ENCODE measurements at regions not wholly inside any gene's neighbourhood (a gene's known extent, or its start where the extent isn't known, plus 50 kb on each side); places are given as distances from the start of the nearest gene placed in this dataset.
"Not testable (repeated sequence)": the region's sequence is repeated elsewhere in the genome, so short reads cannot be mapped to it uniquely, and the experiment has no call there.

GRCh38 chr1:146386851-146387749 is 158.3 kb upstream of the NOTCH2NLA start:
- TF ChIP-seq POLR2A (IDR thresholded peaks at IDR 0.05): peak in 1 of 2 donors; percentile 65
- DNase-seq (ENCODE audit: low spot score in 2 of 2): peak; percentile 25 to 93
- intact Hi-C loops (cut with DNase I; ENCODE audit: low total_unique reads): not testable (repeated sequence)
- peak overlapping the region; percentile 36 for H3K4me3 ChIP-seq (ENCODE audit: low read depth, poor library complexity, severe bottlenecking)
- 1% methylated on average over 19 to 31 of the region's 39 CpGs for WGBS, 2 donors

DNA sequence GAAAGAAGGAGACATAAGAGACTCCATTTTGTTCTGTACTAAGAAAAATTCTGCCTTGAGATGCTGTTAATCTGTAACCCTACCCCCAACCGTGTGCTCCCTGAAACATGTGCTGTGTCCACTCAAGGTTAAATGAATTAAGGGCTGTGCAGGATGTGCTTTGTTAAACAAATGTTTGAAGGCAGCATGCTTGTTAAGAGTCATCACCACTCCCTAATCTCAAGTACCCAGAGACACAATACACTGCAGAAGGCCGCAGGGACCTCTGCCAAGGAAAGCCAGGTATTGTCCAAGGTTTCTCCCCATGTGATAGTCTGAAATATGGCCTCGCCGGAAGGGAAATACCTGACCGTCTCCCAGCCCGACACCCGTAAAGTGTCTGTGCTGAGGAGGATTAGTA is 152.4 kb upstream of the NOTCH2NLA start:
- H3K4me3 ChIP-seq (ENCODE audit: low read depth, poor library complexity, severe bottlenecking); intact Hi-C loops (cut with DNase I; ENCODE audit: low total_unique reads); DNase-seq (ENCODE audit: low spot score in 2 of 2): not testable (repeated sequence)
- 50 to 63% methylated on average over 2 of the region's 7 CpGs for WGBS, 2 donors

- H3K4me3 ChIP-seq (ENCODE audit: low read depth, poor library complexity, severe bottlenecking); intact Hi-C loops (cut with DNase I; ENCODE audit: low total_unique reads): not testable (repeated sequence)
- WGBS, 2 donors: 0 to 1% methylated on average over 32 to 37 of the region's 42 CpGs
- DNase-seq (ENCODE audit: low spot score in 2 of 2): peak; percentile 71 to 93
Observed at GRCh38 chr1:146376708-146377496, 148.1 kb upstream of the NOTCH2NLA start.

GRCh38 chr1:146376309-146376707 is 147.5 kb upstream of the NOTCH2NLA start:
- H3K4me3 ChIP-seq (ENCODE audit: low read depth, poor library complexity, severe bottlenecking); intact Hi-C loops (cut with DNase I; ENCODE audit: low total_unique reads): not testable (repeated sequence)
- WGBS, 2 donors: 0 to 1% methylated on average over 21 to 24 of the region's 27 CpGs
- DNase-seq (ENCODE audit: low spot score in 2 of 2): peak; percentile 89 to 97

DNA sequence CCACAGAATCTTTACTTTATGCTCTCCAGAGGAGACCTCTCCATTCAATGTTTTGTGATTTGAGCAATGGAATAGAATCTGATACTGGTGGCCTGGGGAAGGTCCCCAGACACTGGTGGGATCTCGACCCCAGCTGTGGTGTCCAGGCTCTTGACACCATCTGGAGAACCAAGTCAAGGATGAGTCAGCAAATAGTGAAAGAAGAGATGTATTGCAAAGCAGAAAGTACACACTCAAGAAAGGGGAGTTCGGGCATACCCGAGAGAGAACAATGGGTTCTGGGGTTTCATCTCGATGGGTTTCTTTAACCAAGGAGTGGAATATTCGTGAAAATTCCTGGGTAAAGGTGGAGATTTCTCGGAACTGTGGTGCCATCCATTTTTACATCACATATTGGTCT is 146.3 kb upstream of the NOTCH2NLA start:
- WGBS, 2 donors: 93 to 95% methylated on average over 6 of the region's 6 CpGs
- DNase-seq (ENCODE audit: low spot score in 2 of 2); H3K4me3 ChIP-seq (ENCODE audit: low read depth, poor library complexity, severe bottlenecking); intact Hi-C loops (cut with DNase I; ENCODE audit: low total_unique reads): not testable (repeated sequence)

DNA sequence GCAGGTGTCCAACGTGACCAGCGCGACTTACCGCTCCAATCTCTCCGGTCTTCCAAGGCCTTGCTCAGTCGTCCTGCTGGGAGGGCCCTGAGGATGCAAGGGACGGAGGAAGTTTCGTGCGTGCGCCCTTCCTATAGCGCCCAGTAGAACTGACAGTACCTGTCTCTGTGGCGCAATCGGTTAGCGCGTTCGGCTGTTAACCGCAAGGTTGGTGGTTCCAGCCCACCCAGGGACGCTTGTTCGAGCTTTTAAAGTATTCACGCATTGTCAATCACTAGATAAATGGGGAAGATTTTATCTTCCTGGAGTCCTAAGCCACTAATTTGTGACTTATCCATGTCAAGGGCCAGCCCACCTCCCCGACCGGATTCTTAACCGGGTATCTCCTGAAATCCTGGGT is 141.1 kb upstream of the NOTCH2NLA start:
- intact Hi-C loops (cut with DNase I; ENCODE audit: low total_unique reads); H3K4me3 ChIP-seq (ENCODE audit: low read depth, poor library complexity, severe bottlenecking): not testable (repeated sequence)
- 2 to 3% methylated on average over 10 to 14 of the region's 23 CpGs for WGBS, 2 donors
- DNase-seq (ENCODE audit: low spot score in 2 of 2): peak in 1 of 2 donors; percentile 90

GRCh38 chr1:146355373-146355772 is 126.6 kb upstream of the NOTCH2NLA start:
- intact Hi-C loops (cut with DNase I; ENCODE audit: low total_unique reads); DNase-seq (ENCODE audit: low spot score in 2 of 2); H3K4me3 ChIP-seq (ENCODE audit: low read depth, poor library complexity, severe bottlenecking): not testable (repeated sequence)

DNA sequence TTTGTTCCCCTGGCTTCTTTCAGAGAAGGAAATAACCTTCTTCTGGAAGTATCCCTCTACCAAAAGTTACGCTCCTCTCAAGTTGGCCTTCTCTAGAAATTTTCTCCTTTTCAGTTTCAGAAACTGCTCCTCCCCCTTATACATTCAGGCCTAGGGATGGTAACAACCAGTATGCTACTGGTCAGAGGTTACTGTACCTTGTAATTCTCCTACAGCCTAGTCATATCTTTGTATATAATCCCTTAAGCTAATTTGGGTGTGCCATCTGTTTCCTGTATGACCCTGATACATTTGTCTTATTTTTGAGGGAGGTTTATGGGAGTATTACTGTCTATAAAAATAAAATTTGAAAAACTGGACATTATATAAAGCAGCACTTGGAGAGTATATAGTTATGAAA is 98.0 kb upstream of the NOTCH2NLA start:
- no CpG with 5 or more reads among the region's 1 CpG for WGBS, 2 donors
- intact Hi-C loops (cut with DNase I; ENCODE audit: low total_unique reads); DNase-seq (ENCODE audit: low spot score in 2 of 2); H3K4me3 ChIP-seq (ENCODE audit: low read depth, poor library complexity, severe bottlenecking): not testable (repeated sequence)

- 93% methylated on average over 2 of the region's 2 CpGs; no CpG with 5 or more reads in 1 of the 2 donors for WGBS, 2 donors
- intact Hi-C loops (cut with DNase I; ENCODE audit: low total_unique reads); DNase-seq (ENCODE audit: low spot score in 2 of 2); H3K4me3 ChIP-seq (ENCODE audit: low read depth, poor library complexity, severe bottlenecking): not testable (repeated sequence)
Observed at GRCh38 chr1:146324463-146324862, 95.6 kb upstream of the NOTCH2NLA start.

- WGBS, 2 donors: 71% methylated on average over 1 of the region's 1 CpG; no CpG with 5 or more reads in 1 of the 2 donors
- H3K4me3 ChIP-seq (ENCODE audit: low read depth, poor library complexity, severe bottlenecking); intact Hi-C loops (cut with DNase I; ENCODE audit: low total_unique reads); DNase-seq (ENCODE audit: low spot score in 2 of 2): not testable (repeated sequence)
Observed at GRCh38 chr1:146323302-146323701, 94.5 kb upstream of the NOTCH2NLA start.

DNA sequence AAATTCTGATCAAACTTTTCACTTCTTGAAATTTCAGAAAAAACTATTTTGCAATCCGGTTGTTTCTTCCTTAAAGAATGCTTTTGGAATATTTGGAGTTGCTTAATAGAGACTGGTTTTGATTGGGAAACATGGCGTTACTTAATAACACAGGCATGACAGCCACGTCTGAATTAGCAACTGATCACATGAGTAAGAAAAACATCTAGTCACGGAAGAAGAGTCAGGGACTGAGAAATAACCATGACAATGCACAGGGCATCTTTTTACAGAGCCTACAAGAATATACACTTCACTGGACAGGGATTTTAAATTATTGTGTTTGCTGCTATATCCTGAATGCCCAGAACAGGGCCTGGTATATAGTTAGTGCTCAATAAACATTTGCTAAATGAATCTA is 94.1 kb upstream of the NOTCH2NLA start:
- intact Hi-C loops (cut with DNase I; ENCODE audit: low total_unique reads); H3K4me3 ChIP-seq (ENCODE audit: low read depth, poor library complexity, severe bottlenecking); DNase-seq (ENCODE audit: low spot score in 2 of 2): not testable (repeated sequence)
- no CpG with 5 or more reads among the region's 4 CpGs for WGBS, 2 donors

- WGBS, 2 donors: 79 to 100% methylated on average over 1 to 2 of the region's 4 CpGs
- intact Hi-C loops (cut with DNase I; ENCODE audit: low total_unique reads); DNase-seq (ENCODE audit: low spot score in 2 of 2); H3K4me3 ChIP-seq (ENCODE audit: low read depth, poor library complexity, severe bottlenecking): not testable (repeated sequence)
Observed at GRCh38 chr1:146318715-146319114, 89.9 kb upstream of the NOTCH2NLA start.

- 78 to 100% methylated on average over 1 of the region's 1 CpG for WGBS, 2 donors
- DNase-seq (ENCODE audit: low spot score in 2 of 2); intact Hi-C loops (cut with DNase I; ENCODE audit: low total_unique reads); H3K4me3 ChIP-seq (ENCODE audit: low read depth, poor library complexity, severe bottlenecking): not testable (repeated sequence)
Observed at GRCh38 chr1:146317785-146318184, 89.0 kb upstream of the NOTCH2NLA start.

- H3K4me3 ChIP-seq (ENCODE audit: low read depth, poor library complexity, severe bottlenecking); intact Hi-C loops (cut with DNase I; ENCODE audit: low total_unique reads); DNase-seq (ENCODE audit: low spot score in 2 of 2): not testable (repeated sequence)
- no CpG with 5 or more reads among the region's 5 CpGs for WGBS, 2 donors
Observed at GRCh38 chr1:146314449-146315246, 85.8 kb upstream of the NOTCH2NLA start.
